Stomach (tissue), 4 donors: ENCODE measurements at regions not wholly inside any gene's neighbourhood (a gene's known extent, or its start where the extent isn't known, plus 50 kb on each side); places are given as distances from the start of the nearest gene placed in this dataset.

ENCODE experiments used
- CTCF ChIP-seq, 7 experiments: fragments of 450-650 bp in 4 of 7; fragments of 200-600 bp in 3 of 7; sonication (generic) in 3 of 7; IDR thresholded peaks; one replicate each; pipeline ENCODE4 v1.5.1; 2016 to 2019; ENCODE audit warnings: antibody characterized with exemption in 7 of 7, control low read depth in 2 of 7, mild to moderate bottlenecking in 1 of 7
- POLR2AphosphoS5 ChIP-seq, 3 donors: sonication (generic); formaldehyde crosslinking; IDR thresholded peaks; one replicate each; pipeline ENCODE4 v1.6.1; 2016; ENCODE audit warnings: antibody characterized with exemption in 3 of 3

GRCh38 chr20:24782801-24783630 lies 166.1 kb upstream of the CST7 start:
- TF ChIP-seq CTCF (IDR thresholded peaks at IDR 0.05) (no peak), POLR2AphosphoS5 (IDR thresholded peaks at IDR 0.05) (no peak)
